ENCODE measurements at regions not wholly inside any gene's neighbourhood (a gene's known extent, or its start where the extent isn't known, plus 50 kb on each side); places are given as distances from the start of the nearest gene placed in this dataset.
"Not testable (repeated sequence)": the region's sequence is repeated elsewhere in the genome, so short reads cannot be mapped to it uniquely, and the experiment has no call there.

- no peak for DNase-seq (ENCODE audit: low read depth)
Measured at GRCh38 chr6:1445650-1446330, 56.4 kb downstream of the FOXF2 start.

- DNase-seq (ENCODE audit: low read depth): no peak
Measured at GRCh38 chr6:1449896-1450295, 60.5 kb downstream of the FOXF2 start.

GRCh38 chr6:1453024-1453423, 63.6 kb downstream of the FOXF2 start:
- no peak for DNase-seq (ENCODE audit: low read depth)

- not testable (repeated sequence) for DNase-seq (ENCODE audit: low read depth)
Measured at GRCh38 chr6:1456816-1457215, 67.4 kb downstream of the FOXF2 start.

- DNase-seq (ENCODE audit: low read depth): no peak
Measured at GRCh38 chr6:1461207-1461606, 71.8 kb downstream of the FOXF2 start.

GRCh38 chr6:1461736-1462135, 72.4 kb downstream of the FOXF2 start:
- no peak for DNase-seq (ENCODE audit: low read depth)

- DNase-seq (ENCODE audit: low read depth): no peak
Measured at GRCh38 chr6:1463275-1463674, 73.9 kb downstream of the FOXF2 start.

- no peak for DNase-seq (ENCODE audit: low read depth)
Measured at GRCh38 chr6:1463751-1464426, 74.5 kb downstream of the FOXF2 start.

GRCh38 chr6:1464781-1465370, 75.5 kb downstream of the FOXF2 start:
- no peak for DNase-seq (ENCODE audit: low read depth)

- DNase-seq (ENCODE audit: low read depth): no peak
Measured at GRCh38 chr6:1468126-1468525, 78.8 kb downstream of the FOXF2 start.

- no peak for DNase-seq (ENCODE audit: low read depth)
Measured at GRCh38 chr6:1470040-1470439, 80.7 kb downstream of the FOXF2 start.

GRCh38 chr6:1472643-1473042, 83.3 kb downstream of the FOXF2 start:
- DNase-seq (ENCODE audit: low read depth): no peak

GRCh38 chr6:1473166-1473565, 83.8 kb downstream of the FOXF2 start:
- no peak for DNase-seq (ENCODE audit: low read depth)

GRCh38 chr6:1473598-1473997, 84.2 kb downstream of the FOXF2 start:
- DNase-seq (ENCODE audit: low read depth): no peak

- DNase-seq (ENCODE audit: low read depth): no peak
Measured at GRCh38 chr6:1474205-1474604, 84.8 kb downstream of the FOXF2 start.

- no peak for DNase-seq (ENCODE audit: low read depth)
Measured at GRCh38 chr6:1475174-1475573, 85.8 kb downstream of the FOXF2 start.

- DNase-seq (ENCODE audit: low read depth): no peak
Measured at GRCh38 chr6:1477432-1478090, 88.2 kb downstream of the FOXF2 start.

- not testable (repeated sequence) for DNase-seq (ENCODE audit: low read depth)
Measured at GRCh38 chr6:1478163-1478826, 88.9 kb downstream of the FOXF2 start.

GRCh38 chr6:1479095-1479494, 89.7 kb downstream of the FOXF2 start:
- DNase-seq (ENCODE audit: low read depth): no peak

- DNase-seq (ENCODE audit: low read depth): no peak
Measured at GRCh38 chr6:1479601-1480221, 90.3 kb downstream of the FOXF2 start.

- DNase-seq (ENCODE audit: low read depth): no peak
Measured at GRCh38 chr6:1481286-1481685, 91.9 kb downstream of the FOXF2 start.
